HepG2 (cell line): ENCODE measurements at regions not wholly inside any gene's neighbourhood (a gene's known extent, or its start where the extent isn't known, plus 50 kb on each side); places are given as distances from the start of the nearest gene placed in this dataset.

Experiments used
- CTCF ChIP-seq: sonication (generic); formaldehyde crosslinking; IDR thresholded peaks from 2 replicates; pipeline ENCODE4 v1.5.0; 2020; ENCODE audit warnings: mild to moderate bottlenecking, missing genetic modification reagents, moderate library complexity
- FOXO4 ChIP-seq: sonication (generic); formaldehyde crosslinking; conservative IDR thresholded peaks from 2 replicates; pipeline ENCODE4 v1.8.1; 2023; ENCODE audit warnings: missing genetic modification reagents
- HOXA9 ChIP-seq: sonication (generic); formaldehyde crosslinking; IDR thresholded peaks from 2 replicates; pipeline ENCODE4 v1.8.1; 2022; ENCODE audit warnings: missing genetic modification reagents, mild to moderate bottlenecking, moderate library complexity, borderline replicate concordance
- KLF12 ChIP-seq: sonication (generic); formaldehyde crosslinking; IDR thresholded peaks from 2 replicates; pipeline ENCODE4 v1.4.0; 2020; ENCODE audit warnings: missing genetic modification reagents, borderline replicate concordance
- POLR2AphosphoS5 ChIP-seq: IDR thresholded peaks from 2 replicates; pipeline ENCODE4 v1.6.1; 2012; ENCODE audit warnings: low read depth, low read length
- TCF12 ChIP-seq, 2 experiments: fragments of 450-650 bp in 1 of 2; sonication (generic) in 1 of 2; formaldehyde crosslinking in 1 of 2; IDR thresholded peaks; 2 replicates each; pipeline versions ENCODE4 v1.6.1 to v1.8.0; 2017 to 2022; ENCODE audit warnings: antibody characterized with exemption in 1 of 2, mild to moderate bottlenecking in 1 of 2, missing genetic modification reagents in 1 of 2, moderate library complexity in 1 of 2
- ZNF282 ChIP-seq: fragments of 450-650 bp; IDR thresholded peaks from 2 replicates; pipeline ENCODE4 v1.6.1; 2018; ENCODE audit not compliant: partially characterized antibody
- ZNF510 ChIP-seq: sonication (generic); formaldehyde crosslinking; IDR thresholded peaks from 2 replicates; pipeline ENCODE4 v1.4.0; 2020; ENCODE audit warnings: low read depth, mild to moderate bottlenecking, missing genetic modification reagents
- TF ChIP-seq, protein P1 (sequence below): sonication (generic); formaldehyde crosslinking; IDR thresholded peaks from 2 replicates; pipeline ENCODE4 v1.5.0; 2020; ENCODE audit warnings: missing genetic modification reagents

DNA sequence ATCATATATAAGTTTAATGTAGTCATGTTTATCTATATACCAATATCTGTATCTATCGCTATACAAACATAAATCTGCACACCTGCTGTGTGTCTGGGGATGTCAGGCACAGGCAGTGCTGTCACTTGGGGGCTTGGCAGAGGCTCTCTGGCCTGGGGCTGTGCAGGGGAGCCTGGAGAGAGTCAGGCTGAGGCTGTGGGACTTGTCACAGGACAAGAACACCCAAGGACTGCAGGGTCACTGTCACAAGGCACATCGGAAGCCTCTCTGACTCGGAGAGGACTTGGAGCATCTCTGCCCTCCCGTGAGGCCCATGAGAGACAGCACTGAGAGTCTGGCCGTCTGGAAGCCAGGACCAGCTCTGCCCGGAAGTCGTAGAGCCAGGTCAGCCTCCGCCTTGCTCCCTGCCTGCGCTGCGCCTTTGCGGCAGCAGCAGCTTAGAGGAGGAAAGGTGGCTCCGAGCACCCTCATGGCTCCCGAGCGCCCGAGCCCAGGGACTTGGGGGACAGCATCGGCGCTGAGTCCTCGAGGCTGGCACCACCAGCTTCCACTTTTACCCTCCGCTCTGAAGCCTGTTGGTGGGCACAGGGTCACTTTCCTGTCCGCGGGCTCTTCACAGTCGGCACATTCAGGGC lies 280.3 kb downstream of the NDUFA10 start:
- no peak for TF ChIP-seq FOXO4 (CRISPR knock-in tag)
- TF ChIP-seq TCF12 (IDR thresholded peaks at IDR 0.05) = no peak
- TF ChIP-seq TCF12 (CRISPR knock-in tag; IDR thresholded peaks at IDR 0.05) = no peak
- TF ChIP-seq ZNF282 = no peak
- TF ChIP-seq KLF12 (CRISPR knock-in tag) = no peak
- no peak for TF ChIP-seq ZNF510
- TF ChIP-seq, protein P1, sequence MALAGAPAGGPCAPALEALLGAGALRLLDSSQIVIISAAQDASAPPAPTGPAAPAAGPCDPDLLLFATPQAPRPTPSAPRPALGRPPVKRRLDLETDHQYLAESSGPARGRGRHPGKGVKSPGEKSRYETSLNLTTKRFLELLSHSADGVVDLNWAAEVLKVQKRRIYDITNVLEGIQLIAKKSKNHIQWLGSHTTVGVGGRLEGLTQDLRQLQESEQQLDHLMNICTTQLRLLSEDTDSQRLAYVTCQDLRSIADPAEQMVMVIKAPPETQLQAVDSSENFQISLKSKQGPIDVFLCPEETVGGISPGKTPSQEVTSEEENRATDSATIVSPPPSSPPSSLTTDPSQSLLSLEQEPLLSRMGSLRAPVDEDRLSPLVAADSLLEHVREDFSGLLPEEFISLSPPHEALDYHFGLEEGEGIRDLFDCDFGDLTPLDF (CRISPR knock-in tag) = no peak
- no peak for TF ChIP-seq CTCF
- no peak for TF ChIP-seq HOXA9
- no peak for TF ChIP-seq POLR2AphosphoS5
